ENCODE measurements at regions not wholly inside any gene's neighbourhood (a gene's known extent, or its start where the extent isn't known, plus 50 kb on each side); places are given as distances from the start of the nearest gene placed in this dataset.

- TF ChIP-seq CTCF (conservative IDR thresholded peaks at IDR 0.05): no peak
- TF ChIP-seq ZFX (IDR thresholded peaks at IDR 0.05): no peak
Observed at GRCh38 chrX:40964633-40965586, 120.3 kb upstream of the USP9X start.

Data from C4-2B (cell line).